HEK293T (cell line): ENCODE measurements at regions not wholly inside any gene's neighbourhood (a gene's known extent, or its start where the extent isn't known, plus 50 kb on each side); places are given as distances from the start of the nearest gene placed in this dataset.

Experiments used
- ARNT ChIP-seq: fragments of 450-650 bp; IDR thresholded peaks from 2 replicates; pipeline ENCODE4 v1.6.1; 2017; ENCODE audit warnings: mild to moderate bottlenecking
- BHLHE40 ChIP-seq: fragments of 450-650 bp; IDR thresholded peaks from 2 replicates; pipeline ENCODE4 v1.6.1; 2016; ENCODE audit warnings: mild to moderate bottlenecking, moderate library complexity, borderline replicate concordance
- CTBP1 ChIP-seq: fragments of 450-650 bp; IDR thresholded peaks from 2 replicates; pipeline ENCODE4 v1.6.1; 2016; ENCODE audit warnings: borderline replicate concordance
- FOXA1 ChIP-seq: fragments of 450-650 bp; IDR thresholded peaks from 2 replicates; pipeline ENCODE4 v1.6.1; 2016; ENCODE audit warnings: mild to moderate bottlenecking
- FOXK2 ChIP-seq: fragments of 450-650 bp; IDR thresholded peaks from 2 replicates; pipeline ENCODE4 v1.6.1; 2016; ENCODE audit warnings: mild to moderate bottlenecking
- L3MBTL2 ChIP-seq: fragments of 450-650 bp; conservative IDR thresholded peaks from 2 replicates; pipeline ENCODE4 v1.6.1; 2016; ENCODE audit warnings: mild to moderate bottlenecking
- NFRKB ChIP-seq: fragments of 450-650 bp; IDR thresholded peaks from 2 replicates; pipeline ENCODE4 v1.6.1; 2016; ENCODE audit warnings: mild to moderate bottlenecking, moderate library complexity
- SP1 ChIP-seq: fragments of 450-650 bp; IDR thresholded peaks from 2 replicates; pipeline ENCODE4 v1.6.1; 2017
- SUZ12 ChIP-seq: fragments of 450-650 bp; IDR thresholded peaks from 2 replicates; pipeline ENCODE4 v1.6.1; 2016; ENCODE audit warnings: mild to moderate bottlenecking
- TARDBP ChIP-seq: fragments of 450-650 bp; IDR thresholded peaks from 2 replicates; pipeline ENCODE4 v1.6.1; 2016
- ZNF384 ChIP-seq: fragments of 450-650 bp; IDR thresholded peaks from 2 replicates; pipeline ENCODE4 v1.6.1; 2016
- TF ChIP-seq, protein P1 (sequence below): fragments of 450-650 bp; IDR thresholded peaks from 2 replicates; pipeline ENCODE4 v1.6.1; 2016

DNA sequence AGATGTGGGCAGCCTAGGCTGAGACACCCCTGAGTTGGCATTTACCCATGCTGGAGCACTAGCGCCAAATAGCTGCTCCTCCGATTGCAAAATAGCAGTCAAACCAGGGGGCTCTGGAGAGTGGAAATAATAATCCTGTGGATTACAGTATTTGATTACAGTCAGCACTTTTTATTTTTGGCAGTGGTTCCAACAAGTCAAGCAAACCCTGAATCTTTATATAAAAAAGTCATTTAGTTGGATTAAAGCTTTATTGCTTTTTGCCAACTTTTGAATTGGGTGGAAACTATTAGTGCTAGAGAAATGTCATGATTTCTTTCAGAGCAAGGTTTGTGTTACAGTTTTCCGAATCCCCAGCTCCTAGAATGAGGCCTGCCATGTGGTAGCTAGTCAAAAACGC lies 99.3 kb upstream of the FAM20A start:
- TF ChIP-seq FOXK2 (no peak), SUZ12 (no peak), SP1 (no peak), FOXA1 (no peak), L3MBTL2 (no peak), ARNT (no peak), CTBP1 (no peak), TARDBP (no peak), BHLHE40 (no peak), NFRKB (no peak), ZNF384 (no peak)
- TF ChIP-seq, protein P1, sequence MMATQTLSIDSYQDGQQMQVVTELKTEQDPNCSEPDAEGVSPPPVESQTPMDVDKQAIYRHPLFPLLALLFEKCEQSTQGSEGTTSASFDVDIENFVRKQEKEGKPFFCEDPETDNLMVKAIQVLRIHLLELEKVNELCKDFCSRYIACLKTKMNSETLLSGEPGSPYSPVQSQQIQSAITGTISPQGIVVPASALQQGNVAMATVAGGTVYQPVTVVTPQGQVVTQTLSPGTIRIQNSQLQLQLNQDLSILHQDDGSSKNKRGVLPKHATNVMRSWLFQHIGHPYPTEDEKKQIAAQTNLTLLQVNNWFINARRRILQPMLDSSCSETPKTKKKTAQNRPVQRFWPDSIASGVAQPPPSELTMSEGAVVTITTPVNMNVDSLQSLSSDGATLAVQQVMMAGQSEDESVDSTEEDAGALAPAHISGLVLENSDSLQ = no peak
